NB4 (cell line): ENCODE measurements at regions not wholly inside any gene's neighbourhood (a gene's known extent, or its start where the extent isn't known, plus 50 kb on each side); places are given as distances from the start of the nearest gene placed in this dataset.
"Not testable (repeated sequence)": the region's sequence is repeated elsewhere in the genome, so short reads cannot be mapped to it uniquely, and the experiment has no call there.

Source experiments
- CTCF ChIP-seq: IDR thresholded peaks from one replicate; pipeline ENCODE4 v1.5.1; 2012; ENCODE audit warnings: low read depth, low read length
- MYC ChIP-seq: IDR thresholded peaks from 2 replicates; pipeline ENCODE4 v1.6.1; 2011; ENCODE audit warnings: low read depth, low read length
- POLR2A ChIP-seq: IDR thresholded peaks from 2 replicates; pipeline ENCODE4 v1.6.1; 2011; ENCODE audit warnings: mild to moderate bottlenecking; ENCODE audit not compliant: insufficient read length; ENCODE audit errors: extremely low read depth

- TF ChIP-seq CTCF, POLR2A, MYC: not testable (repeated sequence)
Observed at GRCh38 chr1:242973341-242973740, 281.7 kb downstream of the CEP170 start.
